ENCODE measurements at regions not wholly inside any gene's neighbourhood (a gene's known extent, or its start where the extent isn't known, plus 50 kb on each side); places are given as distances from the start of the nearest gene placed in this dataset.
"Not testable (repeated sequence)": the region's sequence is repeated elsewhere in the genome, so short reads cannot be mapped to it uniquely, and the experiment has no call there.

DNA sequence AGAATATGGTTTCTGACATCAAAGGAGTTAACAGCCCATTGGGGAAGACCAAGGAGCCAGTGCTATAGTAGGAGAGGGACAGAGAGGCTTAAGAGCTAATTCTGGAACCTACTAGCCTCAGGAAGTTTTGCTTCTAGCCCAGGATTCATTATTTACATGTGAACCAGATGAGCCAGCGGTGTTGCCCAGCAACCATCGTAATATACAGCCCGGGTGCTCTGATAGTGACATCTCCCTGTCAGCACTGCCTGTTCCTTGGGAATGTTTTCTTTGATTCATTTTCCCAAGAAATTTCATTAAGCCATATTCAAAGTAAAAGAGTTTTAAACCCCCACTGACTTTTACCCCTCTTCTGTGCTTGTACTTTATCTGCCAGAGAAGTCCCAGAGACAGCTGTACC, 217.4 kb upstream of the ADAMTSL1 start:
- in situ Hi-C loops (cut with HindIII; ENCODE audit: low sequenced_read_pairs): loop anchor here (5.0 kb wide), 1 partner anchor 776 kb away; the partner anchor contains the start of gene SAXO1

DNA sequence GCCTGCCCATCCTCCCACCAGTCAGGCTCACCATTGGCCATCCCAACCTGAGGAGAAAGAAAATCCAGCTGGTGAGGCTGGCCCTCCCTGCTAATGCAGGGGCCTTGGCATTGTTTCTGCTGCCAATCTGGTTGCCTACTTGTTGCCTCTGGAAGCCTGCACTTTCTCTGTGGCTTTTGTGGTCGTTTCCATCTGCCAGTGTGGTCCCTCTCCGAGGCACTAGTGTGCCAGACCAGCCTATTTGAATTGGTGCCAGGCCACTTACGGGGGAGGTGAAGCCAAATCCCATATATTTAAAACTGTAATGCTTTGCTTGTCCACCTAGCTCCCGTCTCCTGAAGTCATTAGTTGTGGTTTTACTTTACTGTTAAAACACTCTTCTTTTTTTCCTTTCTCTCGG, 213.4 kb upstream of the ADAMTSL1 start:
- in situ Hi-C loops (cut with HindIII; ENCODE audit: low sequenced_read_pairs): no loop called here

DNA sequence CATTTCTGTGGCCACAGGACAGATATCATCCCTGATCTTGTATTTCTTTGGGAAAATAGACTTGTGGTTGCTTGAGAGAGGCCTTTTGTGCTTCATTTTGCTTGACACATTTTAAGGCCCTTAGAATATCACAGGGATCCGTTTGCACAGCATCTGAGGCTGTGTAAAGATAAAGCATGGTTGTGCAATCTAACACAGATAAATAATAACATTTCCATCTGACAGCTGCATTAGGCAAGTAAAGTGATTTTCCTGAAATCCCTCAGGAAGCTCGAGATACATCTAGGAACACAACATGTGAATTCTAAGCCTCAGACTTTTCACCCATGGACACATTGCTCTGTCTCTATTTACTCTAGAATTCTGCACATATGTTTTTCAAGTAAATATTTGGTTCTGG, 212.8 kb upstream of the ADAMTSL1 start:
- in situ Hi-C loops (cut with HindIII; ENCODE audit: low sequenced_read_pairs): no loop called here

DNA sequence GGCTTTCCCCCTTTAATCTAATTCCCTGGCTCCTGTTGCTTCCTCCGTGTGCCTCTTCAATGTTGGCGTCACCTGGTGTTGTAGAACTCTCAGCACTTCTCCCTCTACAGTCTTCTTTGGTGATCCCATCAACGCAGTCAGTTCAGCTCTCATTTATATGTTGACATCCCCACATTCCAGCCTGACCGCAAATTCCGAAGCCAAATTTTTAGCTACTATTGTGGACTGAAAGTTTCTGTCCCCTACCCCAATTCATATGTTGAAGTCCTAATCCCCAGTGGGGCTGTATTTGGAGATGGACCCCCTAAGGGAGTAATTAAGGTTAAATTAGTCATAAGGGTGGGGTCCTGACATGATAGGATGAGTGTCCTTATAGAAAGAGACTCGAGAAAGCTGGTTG, 210.6 kb upstream of the ADAMTSL1 start:
- in situ Hi-C loops (cut with HindIII; ENCODE audit: low sequenced_read_pairs): no loop called here

DNA sequence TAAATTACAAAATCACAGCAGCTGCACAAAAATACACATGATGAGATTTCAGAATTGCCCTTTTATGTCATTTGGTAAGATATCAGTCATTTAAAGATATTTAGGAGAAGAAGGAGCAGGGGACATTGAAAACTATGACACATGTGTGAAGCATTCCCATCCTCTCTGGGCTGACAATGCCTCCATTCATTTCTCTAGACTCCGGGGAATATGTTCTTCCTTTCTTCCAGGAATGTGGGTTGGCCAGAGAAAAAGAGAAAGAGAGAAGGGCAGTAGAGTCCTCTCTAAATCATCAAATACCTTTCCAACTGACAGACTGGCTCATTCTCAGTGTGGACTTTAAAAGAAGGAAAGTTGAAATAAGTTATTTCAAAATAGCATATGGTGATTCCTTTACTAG, 205.6 kb upstream of the ADAMTSL1 start:
- in situ Hi-C loops (cut with HindIII; ENCODE audit: low sequenced_read_pairs): no loop called here

DNA sequence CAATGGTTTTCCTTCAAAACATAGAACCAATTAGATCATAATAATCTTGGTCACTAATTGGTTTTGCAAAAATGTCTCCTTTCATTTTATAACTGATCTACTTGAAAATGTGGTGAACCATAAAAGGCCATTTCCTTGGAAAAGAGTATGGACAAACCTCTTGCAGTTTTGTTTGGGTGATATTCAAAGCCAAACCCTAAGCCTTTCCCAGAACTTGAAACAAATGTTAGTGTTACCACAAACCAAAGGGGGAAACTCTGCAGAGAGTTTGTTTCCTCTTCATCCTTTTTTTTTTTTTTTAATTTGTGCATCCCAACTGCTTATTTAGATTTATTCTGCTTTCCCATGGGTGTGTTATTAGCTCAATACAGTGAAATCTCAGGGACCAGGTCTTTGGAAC, 204.4 kb upstream of the ADAMTSL1 start:
- in situ Hi-C loops (cut with HindIII; ENCODE audit: low sequenced_read_pairs): no loop called here

DNA sequence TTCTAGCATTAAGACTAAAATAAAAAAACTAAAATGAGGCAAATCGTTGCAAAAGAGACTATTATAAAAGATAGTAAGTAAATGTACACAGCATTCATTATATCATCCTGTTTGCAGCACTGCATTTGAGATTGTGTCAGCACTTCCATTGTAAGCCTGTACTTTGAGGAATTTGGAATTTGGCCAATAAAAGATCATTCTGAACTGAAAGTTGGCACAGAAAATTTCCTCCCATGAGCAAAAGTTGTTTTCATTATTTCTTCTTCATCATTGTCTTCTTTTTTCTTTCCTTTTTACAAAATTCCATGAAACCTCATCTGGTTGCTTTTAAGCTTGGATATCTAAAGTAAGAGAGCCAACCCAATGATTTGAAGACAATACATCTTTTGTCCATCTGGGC, 199.3 kb upstream of the ADAMTSL1 start:
- in situ Hi-C loops (cut with HindIII; ENCODE audit: low sequenced_read_pairs): no loop called here

DNA sequence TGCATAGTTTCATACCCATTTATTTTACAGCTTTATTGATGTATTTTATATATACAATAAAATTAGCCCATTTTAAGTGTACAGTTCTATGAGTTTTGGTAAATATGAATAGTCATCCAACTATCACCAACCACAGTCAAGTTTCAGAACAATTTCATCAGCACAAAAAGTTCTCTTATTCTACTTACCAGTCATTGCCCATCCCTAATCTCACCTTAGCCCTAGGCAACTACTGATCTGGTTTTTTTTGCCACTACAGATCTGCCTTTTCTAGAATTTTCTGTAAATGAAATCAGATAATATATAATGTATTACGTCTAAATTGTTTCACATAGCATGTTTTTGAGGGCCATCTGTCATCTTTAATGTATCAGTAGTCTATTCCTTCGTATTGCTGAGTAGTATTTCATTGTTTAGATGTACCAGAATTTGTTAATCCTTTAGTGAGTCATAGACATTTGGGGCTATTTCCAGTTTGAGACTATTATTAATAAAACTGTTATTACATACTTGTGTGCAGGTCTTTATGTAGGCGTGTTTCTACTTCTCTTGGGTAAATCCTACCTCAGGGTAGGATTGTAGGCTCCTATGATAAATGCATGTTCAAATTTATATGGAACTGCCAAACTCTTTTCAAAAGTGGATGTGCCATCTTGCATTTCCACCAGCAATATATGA, 198.5 kb upstream of the ADAMTSL1 start:
- in situ Hi-C loops (cut with HindIII; ENCODE audit: low sequenced_read_pairs): no loop called here

DNA sequence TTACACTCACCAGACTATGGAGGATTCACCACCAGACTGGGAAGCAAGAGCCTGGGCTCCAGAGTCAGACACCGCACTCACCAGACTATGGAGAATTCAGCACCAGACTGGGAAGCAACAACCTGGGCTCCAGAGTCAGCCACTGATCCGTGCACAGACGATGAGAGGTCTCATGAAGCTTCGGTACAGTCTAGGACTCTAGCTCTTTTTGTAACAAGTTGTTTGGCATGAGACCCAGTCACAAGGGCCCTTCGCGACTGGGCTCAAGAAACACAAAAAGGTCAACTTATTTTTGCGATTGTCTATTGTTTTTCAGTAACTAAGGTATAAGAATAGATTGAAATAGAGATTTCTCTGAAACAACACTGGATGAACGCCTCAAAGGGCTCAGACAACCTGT, 192.7 kb upstream of the ADAMTSL1 start:
- in situ Hi-C loops (cut with HindIII; ENCODE audit: low sequenced_read_pairs): no loop called here

DNA sequence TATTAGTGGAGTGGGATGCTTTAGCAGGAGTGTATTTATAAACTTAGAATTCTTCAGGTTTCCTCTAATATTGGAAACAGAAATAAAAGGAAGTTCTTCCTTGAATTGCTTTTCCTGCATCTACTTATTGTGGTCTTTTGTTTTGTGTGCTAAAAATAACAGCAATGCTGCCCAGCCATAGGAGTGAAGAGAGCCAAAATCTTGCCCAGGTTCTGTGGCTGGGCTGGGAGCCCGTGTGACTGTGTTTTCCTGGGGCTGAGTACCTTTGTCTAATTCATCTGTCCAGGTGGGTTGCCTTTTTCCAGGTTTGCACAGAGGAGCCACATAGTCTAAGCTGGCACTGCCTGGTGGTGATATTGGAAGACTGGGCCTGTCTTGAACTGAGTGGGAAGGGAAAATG, 179.7 kb upstream of the ADAMTSL1 start:
- in situ Hi-C loops (cut with HindIII; ENCODE audit: low sequenced_read_pairs): no loop called here

DNA sequence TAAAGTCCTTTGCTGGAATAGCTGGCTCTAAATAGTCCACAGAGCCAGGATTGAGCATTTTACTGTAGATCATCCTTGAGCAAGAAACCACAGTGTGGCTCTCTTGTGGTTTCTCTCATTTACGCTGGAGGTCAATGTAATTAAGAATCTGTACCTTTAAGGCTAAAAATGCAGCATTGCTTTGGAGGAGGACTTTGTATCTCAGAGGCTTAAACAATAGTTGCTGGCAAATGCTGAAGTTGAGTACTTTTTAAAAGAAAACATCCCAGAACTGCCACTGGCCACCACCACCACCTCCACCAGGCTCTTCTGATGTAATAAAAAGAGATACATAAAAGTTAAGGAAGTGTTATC, 177.3 kb upstream of the ADAMTSL1 start:
- in situ Hi-C loops (cut with HindIII; ENCODE audit: low sequenced_read_pairs): no loop called here

DNA sequence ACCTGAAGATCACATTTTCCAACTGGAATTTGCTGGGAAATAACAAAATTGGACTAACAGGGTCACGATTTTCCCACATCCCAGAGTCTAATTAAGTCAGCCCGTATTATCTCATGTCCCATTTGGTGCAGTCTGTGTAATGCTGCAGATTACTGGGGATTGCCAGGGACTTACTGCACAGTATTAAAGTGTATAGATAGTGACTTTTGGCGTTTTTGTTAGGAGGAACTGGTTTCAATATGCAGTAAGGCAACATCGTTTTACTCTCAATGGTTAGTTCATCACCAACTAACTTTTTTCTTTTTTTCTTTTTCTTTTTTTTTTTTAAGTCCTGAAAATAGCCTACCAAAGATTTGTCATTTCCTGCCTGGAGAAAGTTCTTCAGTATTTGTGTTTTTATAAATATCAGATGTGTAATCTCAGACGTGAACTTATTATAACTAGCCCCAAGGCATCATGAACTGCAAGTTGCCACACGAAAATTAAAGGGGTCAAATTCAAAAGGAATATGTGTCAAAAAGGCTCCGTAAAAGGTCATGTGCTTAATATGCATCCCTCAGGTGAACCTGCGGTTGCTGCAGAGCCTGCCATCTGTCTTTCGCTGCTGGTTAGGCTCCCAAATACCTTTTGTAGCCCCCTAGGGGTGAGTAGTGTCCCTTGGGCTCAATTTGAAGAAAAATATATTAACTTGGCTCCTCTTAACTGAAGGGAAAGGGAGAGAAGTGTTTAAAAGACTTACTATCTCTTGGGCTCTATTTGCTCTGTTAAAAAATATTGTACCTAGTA, 176.7 kb upstream of the ADAMTSL1 start:
- in situ Hi-C loops (cut with HindIII; ENCODE audit: low sequenced_read_pairs): no loop called here

DNA sequence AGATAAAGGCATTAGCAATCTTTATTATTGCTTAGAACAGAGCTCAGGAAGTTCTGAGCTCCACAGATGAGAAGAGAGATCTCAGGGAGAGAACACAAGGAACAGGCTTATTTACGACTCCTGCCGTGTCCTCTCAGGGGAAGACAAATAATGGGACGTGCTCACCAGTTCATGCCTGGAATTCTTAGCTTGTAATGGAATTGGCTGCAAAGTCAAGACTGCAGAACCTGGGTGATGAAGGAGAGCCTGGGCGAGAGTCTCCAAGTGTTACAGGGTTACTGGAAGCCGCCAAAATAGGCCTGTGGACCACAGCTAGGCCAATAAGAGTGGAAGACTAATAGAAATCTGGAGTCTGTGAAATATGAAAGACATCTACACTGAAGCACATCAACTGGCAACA, 174.5 kb upstream of the ADAMTSL1 start:
- in situ Hi-C loops (cut with HindIII; ENCODE audit: low sequenced_read_pairs): no loop called here

DNA sequence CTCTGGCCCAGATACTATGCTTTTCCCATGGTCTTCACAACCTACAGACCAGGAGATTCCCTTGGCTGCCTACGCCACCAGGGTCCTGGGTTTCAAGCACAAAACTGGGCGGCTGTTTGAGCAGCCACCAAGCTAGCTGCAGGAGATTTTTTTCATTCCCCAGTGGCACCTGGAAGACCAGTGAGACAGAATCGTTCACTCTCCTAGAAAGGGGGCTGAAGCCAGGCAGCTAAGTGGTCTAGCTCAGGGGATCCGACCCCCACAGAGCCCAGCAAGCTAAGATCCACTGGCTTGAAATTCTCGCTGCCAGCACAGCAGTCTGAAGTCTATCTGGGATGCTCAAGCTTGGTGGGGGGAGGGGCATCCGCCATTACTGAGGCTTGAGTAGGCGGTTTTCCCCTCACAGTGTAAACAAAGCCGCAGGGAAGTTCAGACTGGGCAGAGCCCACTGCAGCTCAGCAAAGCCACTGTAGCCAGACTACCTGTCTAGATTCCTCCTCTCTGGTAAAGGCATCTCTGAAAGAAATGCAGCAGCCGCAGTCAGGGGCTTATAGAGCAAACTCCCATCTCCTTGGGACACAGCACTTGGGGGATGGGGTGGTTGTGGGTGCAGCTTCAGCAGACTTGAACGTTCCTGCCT, 168.7 kb upstream of the ADAMTSL1 start:
- in situ Hi-C loops (cut with HindIII; ENCODE audit: low sequenced_read_pairs): not testable (repeated sequence)

DNA sequence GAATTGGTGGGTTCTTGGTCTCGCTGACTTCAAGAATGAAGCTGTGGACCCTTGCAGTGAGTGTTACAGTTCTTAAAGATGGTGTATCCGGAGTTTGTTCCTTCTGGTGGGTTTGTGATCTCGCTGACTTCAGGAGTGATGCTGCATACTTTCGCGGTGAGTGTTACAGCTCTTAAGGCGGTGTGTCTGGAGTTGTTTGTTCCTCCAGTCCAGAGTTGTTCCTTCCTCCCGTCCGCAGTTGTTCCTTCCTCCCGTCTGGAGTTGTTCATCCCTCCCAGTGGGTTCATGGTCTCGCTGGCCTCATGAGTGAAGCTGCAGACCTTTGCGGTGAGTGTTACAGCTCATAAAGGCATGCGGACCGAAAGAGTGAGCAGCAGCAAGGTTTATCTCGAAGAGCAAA, 159.6 kb upstream of the ADAMTSL1 start:
- in situ Hi-C loops (cut with HindIII; ENCODE audit: low sequenced_read_pairs): no loop called here

DNA sequence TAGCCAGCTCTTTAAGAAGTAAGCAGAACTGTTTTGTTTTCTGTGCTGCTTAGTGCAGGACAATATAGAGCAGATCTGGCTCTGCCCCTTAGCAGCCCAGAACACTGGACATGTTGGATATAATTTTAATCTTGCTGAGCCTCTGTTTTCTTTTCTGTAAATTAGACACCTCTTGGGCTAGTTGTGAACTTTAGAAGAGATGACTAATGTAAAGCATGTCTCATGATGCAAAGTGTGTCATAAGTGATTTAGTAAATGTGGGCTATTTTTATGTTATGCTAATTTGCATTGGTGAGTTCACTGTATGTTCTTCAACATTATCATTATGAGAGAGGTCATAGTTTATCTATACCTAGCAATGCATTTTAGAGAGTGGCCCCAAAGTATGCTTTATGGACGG, 156.1 kb upstream of the ADAMTSL1 start:
- in situ Hi-C loops (cut with HindIII; ENCODE audit: low sequenced_read_pairs): no loop called here

DNA sequence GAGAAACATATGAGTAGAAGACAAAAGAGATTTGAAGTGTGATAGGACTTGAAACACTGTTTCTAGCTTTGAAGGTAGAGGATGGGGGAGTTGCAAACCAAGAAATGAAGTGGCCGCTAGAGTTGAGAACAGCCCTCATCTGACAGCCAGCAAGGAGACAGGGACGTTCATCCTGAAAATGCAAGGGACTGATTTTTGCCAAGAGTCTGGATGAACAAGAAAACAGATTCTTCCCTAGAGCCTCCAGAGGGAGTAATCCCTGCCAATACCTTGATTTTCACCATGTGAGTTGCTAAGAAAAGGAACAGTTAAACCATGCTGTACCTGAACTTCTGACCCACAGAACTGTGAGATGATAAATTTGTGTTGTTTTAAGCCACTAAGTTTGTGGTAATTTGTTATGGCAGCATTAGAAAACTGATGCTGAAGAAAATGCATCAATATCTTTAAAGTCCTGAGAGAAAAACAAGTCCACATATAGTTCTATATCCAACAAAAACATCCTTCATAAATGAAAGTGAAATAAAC, 154.0 kb upstream of the ADAMTSL1 start:
- in situ Hi-C loops (cut with HindIII; ENCODE audit: low sequenced_read_pairs): no loop called here

DNA sequence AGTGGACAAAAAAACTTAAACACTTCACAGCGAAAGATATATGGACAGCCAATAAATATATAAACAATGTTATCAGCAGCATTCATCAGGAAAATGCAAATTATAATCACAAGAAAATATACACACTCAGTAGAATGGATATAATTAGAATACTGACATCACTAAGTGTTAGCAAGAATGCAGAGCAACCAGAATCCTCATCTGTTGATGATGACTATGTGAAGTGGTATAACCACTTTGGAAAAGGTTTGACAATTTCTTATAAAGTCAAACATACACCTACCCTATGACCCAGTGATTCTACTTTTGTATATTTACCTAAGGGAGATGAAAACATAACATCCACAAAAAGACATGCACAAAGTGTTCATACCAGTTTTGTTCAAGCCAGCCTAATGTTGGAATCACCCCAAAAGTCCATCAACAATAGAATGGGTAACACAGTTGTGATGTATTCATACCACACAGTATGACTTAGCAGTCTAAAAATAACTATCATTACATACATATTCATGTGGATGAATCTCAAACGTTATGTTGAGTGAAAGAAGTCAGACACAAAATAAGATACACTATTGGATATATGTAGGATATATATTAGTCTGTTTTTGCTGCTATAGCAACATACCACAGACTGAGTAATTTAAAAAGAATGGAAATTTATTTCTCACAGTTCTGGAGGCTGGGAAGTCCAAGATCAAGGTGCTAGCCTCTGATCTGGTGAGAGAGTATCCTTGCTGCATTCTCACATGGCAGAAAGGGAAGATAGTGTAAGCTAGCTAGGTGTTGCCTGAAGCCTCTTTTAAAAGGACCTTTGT, 148.8 kb upstream of the ADAMTSL1 start:
- in situ Hi-C loops (cut with HindIII; ENCODE audit: low sequenced_read_pairs): loop anchor here (5.0 kb wide), 1 partner anchor 37 kb away; no protein-coding TSS in a partner anchor

DNA sequence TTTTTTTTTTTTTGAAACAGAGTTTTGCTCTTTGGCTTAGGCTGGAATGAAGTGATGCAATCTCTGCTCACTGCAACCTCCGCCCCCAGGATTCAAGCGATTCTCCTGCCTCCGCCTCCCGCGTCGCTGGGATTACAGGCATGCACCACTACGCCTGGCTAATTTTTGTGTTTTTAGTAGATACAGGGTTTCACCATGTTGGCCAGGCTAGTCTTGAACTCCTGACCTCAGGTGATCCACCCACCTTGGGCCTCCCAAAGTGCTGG, 148.3 kb upstream of the ADAMTSL1 start:
- in situ Hi-C loops (cut with HindIII; ENCODE audit: low sequenced_read_pairs): loop anchor here (5.0 kb wide), 1 partner anchor 37 kb away; no protein-coding TSS in a partner anchor

DNA sequence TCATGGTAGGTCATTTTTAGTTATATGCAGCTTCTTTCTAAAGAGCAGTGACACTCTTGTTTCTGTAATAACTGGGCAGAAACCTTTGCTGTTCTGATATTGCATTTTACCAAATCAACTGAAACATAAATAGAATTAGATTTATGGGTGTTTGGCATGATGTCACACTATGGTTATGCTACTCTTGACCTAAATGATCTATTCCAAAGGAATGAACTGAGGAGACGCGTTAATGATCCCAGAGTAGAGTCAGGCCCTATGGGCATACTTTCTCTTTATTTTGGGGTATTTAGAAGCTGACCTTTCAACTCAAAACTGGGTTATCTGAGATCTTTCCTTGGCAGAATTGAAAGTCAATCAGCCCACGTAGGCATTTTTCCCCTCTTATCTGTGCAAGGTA, 146.8 kb upstream of the ADAMTSL1 start:
- in situ Hi-C loops (cut with HindIII; ENCODE audit: low sequenced_read_pairs): loop anchor here (5.0 kb wide), 1 partner anchor 35 kb away; no protein-coding TSS in a partner anchor
